Stimulated activated CD4-positive, alpha-beta T cell treated with anti-CD3 and anti-CD28 coated beads, TNF-alpha, amount 100 ng/mL, for 24 hours (primary cell): ENCODE measurements at regions not wholly inside any gene's neighbourhood (a gene's known extent, or its start where the extent isn't known, plus 50 kb on each side); places are given as distances from the start of the nearest gene placed in this dataset.
"Not testable (repeated sequence)": the region's sequence is repeated elsewhere in the genome, so short reads cannot be mapped to it uniquely, and the experiment has no call there.

Source experiments
- DNase-seq, 3 experiments: peaks; one replicate each; pipeline ENCODE4 v3.0.0-alpha.2; 2020; ENCODE audit warnings: low read depth in 3 of 3

DNA sequence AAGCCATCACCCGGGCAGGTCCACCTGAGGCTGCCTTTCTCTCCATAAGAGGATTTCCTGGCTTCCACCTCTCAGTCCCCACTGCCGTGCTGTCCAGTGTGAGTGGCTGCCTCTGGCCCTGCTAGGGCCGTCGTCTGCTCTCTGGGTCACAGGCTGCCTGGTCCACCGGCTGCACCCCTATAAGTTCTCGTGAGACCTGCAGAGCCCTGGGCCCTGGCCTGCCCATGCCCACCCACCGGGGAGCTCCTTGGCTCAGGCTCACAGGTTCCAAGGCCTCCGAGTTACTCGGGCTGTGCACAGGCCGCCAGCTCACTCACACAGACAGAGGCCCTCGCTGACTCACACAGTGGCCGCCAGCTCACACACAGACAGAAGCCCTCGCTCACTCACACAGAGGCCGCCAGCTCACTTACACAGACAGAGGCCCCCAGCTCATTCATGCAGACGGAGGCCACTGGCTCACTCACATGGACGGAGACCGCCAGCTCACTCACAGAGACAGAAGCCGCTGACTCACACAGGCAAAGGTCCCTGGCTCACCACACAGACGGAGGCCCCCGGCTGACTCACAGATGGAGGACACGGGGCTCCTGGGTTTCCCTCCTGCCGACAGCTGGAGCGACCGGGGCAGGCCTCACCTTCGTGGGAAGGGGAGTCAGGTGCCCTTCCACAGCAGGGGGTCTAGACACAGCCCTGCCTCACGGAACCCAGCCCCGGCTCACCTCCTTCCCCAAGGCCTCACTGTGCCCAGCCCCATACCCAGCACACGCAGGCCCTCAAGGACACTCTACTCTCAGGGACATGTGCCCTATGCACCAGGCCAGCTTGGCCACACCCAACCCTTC is 334.1 kb upstream of the MYT1L start:
- DNase-seq = no peak

DNA sequence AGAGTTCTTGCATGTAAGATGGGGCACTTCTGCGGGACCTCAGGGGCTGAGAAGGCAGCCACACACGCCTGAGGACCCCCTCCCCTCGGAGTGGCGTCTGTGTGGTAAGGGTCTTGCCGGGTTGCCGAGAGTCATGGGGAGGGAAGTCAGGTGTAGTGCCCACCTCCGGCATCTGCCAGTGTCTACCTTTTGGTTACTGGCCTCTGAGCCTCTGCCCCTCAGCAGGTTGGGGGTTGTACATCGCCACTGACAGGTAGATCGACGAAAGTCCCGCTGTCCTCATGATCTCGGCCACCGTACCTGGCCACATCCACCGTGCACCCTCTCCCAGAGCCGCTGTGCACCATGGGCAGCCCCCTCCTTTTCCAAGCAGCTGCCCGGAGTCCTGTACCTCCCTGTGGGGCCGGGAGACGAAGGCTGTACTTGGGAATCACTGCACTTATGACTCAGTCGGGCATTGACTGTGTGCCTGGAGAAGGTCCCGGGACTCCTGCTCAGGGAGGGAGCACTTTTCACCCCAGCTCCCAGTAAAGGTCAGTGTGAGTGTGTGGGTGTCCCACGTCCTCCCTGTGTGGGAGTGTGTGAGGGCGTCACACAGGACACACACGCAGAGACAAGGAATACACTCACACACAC is 332.4 kb upstream of the MYT1L start:
- no peak for DNase-seq

GRCh38 chr2:2662847-2663356 is 331.8 kb upstream of the MYT1L start:
- no peak for DNase-seq

DNA sequence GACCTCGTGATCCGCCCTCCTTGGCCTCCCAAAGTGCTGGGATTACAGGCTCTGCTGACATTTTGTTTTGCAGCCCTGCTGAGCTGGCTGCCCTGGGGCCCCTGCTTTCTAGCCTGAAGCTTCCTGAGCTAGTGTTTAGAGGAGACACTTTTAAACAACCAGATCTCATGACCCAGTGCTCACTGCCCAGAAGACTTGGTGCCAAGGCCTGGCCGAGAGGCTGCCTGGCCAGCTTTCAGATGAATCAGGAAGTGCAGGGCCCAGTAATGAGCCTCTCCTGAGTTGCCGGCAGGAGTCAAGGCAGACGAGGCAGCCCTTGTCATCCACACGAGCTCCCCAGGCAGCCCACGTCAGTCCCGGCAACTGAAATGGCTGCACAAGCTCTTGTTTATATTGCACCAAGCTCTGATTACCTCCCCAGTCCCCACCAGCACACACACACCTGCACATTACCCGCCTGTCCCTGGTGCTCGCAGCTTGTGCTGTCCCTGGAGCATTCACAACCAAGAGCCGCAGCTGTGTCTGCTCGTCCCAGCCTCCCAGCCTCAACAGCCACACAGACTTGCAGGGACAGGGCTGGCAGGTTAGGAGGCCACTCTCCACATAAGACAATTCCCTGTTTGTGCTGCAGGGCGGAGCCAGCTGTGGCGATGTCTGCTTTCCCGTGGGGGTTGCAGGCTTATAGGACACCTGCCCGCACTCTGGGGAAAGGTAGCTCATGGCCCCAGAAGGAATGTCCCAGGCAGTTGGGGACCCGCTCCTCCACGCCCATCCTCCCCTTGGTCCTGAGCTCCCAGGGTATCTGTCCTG is 331.2 kb upstream of the MYT1L start:
- no peak for DNase-seq

DNA sequence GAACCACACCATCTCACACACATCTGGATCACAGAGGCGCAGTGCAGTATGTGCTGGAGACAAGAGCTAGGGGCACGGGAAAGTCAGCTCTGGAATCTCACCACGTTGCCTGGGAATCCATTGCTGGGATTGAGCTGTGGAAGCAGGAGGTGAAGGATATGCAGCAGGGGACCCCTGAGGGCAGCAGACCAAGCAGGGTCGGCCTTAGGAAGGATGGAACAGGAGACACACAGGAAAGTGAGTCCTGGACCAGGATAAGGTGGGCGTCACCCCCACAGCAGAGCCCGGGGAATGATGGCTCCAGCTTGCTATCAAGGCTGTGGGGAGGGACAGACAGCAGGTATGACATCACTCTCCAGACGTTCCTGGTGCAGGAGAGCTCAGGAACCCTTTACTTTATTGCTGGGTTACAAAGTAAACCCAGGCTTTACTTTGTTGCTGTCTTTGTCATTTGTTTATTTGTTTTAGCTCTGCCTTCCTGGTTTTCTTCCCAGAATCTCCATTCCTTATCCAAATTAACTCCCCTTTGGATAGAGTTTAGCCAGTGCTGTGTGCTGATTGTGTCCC is 329.8 kb upstream of the MYT1L start:
- no peak for DNase-seq

GRCh38 chr2:2657121-2657962 is 326.3 kb upstream of the MYT1L start:
- DNase-seq = no peak

DNA sequence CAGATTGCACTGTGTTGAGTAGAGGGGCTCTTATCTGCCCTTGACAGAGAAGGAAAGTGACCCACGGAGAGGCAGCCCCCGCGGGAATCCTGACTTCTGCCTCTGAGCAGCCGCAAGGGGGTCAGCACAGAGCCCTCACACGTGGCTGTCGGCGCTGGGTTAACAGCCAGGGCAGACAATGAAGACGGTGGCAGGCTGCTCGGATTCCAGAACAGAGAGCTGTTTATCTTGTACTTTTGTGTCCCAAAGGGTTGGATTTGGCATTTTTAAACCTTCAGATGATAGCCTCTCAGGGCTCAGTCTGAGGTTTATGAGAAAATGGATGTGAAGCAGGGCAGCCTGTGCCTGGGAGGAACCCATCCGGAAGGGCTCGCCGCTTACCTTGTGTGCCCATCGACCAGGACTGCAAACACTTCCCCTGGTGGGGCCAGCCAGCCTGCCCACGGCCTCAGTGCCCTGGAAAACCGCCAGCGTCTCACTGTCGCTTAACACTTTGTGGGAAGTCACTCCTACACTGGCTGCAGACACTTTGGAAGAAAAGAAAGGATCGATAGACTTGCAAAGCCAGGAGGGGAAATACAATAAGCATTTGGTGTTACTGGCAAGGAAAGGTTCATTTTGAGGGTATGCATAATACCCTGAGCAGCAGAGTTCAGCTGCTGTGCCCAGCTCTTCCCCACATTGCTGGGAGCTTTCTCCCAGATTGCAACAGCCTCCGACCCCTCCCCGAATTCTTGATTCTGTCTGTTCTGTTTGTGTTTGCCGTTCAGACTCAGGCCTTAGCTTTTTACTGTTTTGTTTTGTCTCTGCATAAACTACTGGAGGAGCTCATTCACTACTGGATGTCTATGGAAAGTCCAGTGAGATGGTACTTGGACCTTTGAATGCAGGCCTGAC is 325.3 kb upstream of the MYT1L start:
- DNase-seq = no peak

DNA sequence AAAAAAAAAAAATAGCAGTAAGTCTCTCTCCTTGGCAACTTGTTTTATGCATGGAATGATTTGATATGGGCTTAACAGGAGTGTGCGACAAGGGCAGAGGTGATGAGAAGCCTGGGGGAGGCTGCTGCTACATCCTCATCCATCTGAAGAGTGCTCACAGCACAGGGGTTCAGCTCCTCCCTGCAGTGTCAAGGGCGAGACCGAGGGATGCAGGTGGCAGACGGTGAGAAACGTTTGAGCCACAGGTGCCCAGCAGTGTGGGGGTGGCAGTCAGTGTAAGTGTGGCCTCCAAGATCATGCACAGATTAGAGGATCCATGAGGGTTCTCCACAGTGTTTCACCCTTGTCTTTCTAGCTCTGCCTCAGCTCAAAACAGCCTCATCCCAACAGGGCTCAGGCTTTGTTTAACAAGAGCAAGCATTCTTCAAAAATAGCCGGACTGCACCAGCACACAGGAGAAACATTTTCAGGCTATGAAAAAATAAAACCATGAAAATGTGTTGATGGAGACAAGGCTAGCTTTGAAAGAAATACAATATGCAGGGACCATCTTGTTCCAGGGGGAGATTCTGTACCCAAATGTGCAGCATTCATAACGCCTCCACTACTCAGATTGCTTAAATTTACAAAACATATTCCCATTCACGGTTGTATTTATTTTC is 324.5 kb upstream of the MYT1L start:
- DNase-seq = no peak

DNA sequence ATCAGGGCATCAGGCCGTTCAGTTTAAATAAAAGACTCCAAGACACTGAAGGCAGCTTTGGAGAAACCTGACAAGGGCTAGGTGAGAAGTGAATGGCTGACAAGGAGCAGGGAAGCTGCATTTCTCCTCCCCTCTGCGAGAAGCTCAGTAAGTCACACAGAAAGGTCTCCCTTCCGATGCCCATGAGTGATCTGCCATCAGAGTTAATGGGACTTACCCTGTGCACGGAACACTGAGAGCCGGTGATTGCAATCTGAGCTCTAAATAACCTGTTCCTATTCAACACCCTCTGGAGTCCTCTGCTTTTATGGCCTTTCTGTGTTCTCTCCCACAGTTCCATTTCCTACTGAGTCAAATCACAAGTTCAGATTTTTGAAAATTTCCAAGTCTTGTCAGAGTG is 322.2 kb upstream of the MYT1L start:
- DNase-seq = no peak

DNA sequence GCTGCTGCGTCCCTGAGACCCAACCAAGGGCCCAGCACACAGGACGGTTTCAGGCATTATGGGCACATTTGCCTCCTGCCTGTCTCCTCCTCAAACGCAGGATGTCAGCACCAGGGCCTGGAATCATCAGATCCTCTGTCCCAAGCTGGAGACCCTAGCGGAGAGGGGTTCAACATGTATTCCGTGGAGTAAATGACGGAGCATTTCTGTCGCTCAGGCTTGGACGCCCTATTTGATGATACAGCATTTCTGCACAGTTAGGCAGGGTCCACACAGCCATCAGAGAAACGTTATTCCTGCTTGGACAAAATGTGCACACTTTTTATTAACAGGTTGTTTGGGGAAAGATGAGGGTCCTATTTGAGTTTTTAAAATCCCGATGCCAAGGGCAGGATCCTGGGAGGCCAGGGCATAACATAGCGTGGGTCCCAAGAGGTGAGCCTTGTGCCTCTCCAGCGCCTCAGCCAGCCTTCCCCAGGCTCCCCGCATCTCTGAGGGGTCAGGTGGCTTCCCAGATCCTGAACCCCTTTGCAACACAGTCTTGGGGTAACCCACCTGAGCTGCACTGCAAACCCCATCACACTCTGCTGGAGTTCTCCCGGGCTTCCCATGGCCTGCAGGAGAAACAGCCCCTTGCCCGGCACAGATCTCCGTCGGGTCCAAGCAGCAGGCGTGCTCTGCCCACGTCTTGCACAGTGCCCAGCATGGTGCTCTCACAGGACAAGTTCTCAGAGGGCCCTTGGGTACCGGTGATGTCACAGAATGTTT is 319.7 kb upstream of the MYT1L start:
- DNase-seq = no peak

- DNase-seq = no peak
Measured at GRCh38 chr2:2649109-2650072, 318.3 kb upstream of the MYT1L start.

GRCh38 chr2:2648094-2648493 is 317.0 kb upstream of the MYT1L start:
- peak in 1 of 3 experiments; percentile 2 for DNase-seq

DNA sequence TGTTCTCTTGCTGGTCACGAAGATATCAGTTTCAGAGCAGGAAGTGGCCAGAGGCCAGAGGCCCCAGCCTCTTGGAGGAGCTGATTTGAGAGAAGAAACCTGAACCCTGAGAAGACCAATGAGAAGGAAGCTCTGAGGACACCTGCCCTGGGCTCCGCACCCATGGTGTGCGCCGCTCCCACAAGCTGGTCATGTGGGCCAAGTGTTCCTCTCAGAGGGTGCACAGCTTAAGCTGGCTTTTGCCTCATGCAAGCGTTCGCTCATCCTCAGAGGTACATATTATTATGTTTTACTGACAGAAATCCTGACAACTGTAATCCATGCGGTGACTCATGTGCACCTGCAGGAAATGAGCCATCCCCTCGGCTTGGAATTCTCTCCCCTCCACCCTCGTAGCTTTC is 316.1 kb upstream of the MYT1L start:
- no peak for DNase-seq

GRCh38 chr2:2646433-2647051 is 315.5 kb upstream of the MYT1L start:
- DNase-seq = peak; percentile 5 to 46 (median 13)

- no peak for DNase-seq
Measured at GRCh38 chr2:2645162-2645855, 314.2 kb upstream of the MYT1L start.

DNA sequence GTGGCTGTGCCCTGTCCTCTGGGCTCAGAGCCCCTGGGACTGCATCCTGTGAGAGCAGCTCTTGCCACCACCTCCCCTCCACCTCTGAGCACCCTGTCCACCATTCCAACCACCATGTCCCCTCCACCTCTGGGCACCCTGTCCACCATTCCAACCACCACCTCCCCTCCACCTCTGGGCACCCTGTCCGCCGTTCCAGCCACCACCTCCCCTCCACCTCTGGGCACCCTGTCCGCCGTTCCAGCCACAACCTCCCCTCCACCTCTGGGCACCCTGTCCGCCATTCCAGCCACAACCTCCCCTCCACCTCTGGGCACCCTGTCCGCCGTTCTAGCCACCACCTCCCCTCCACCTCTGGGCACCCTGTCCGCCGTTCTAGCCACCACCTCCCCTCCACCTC is 313.7 kb upstream of the MYT1L start:
- not testable (repeated sequence) for DNase-seq
